ENCODE measurements at regions not wholly inside any gene's neighbourhood (a gene's known extent, or its start where the extent isn't known, plus 50 kb on each side); places are given as distances from the start of the nearest gene placed in this dataset.

GRCh38 chr11:97234016-97234415 lies 844.2 kb downstream of the JRKL start:
- no peak for DNase-seq (ENCODE audit: low read depth in 2 of 3, low spot score in 2 of 3)

GRCh38 chr11:97237151-97237550 lies 847.3 kb downstream of the JRKL start:
- DNase-seq (ENCODE audit: low read depth in 2 of 3, low spot score in 2 of 3) = no peak

- no peak for DNase-seq (ENCODE audit: low read depth in 2 of 3, low spot score in 2 of 3)
Observed at GRCh38 chr11:97247601-97248000, 857.8 kb downstream of the JRKL start.

- no peak for DNase-seq (ENCODE audit: low read depth in 2 of 3, low spot score in 2 of 3)
Observed at GRCh38 chr11:97254790-97255189, 865.0 kb downstream of the JRKL start.

GRCh38 chr11:97259434-97259833 lies 869.6 kb downstream of the JRKL start:
- no peak for DNase-seq (ENCODE audit: low read depth in 2 of 3, low spot score in 2 of 3)

- no peak for DNase-seq (ENCODE audit: low read depth in 2 of 3, low spot score in 2 of 3)
Observed at GRCh38 chr11:97259884-97260283, 870.1 kb downstream of the JRKL start.

- no peak for DNase-seq (ENCODE audit: low read depth in 2 of 3, low spot score in 2 of 3)
Observed at GRCh38 chr11:97263183-97263858, 873.5 kb downstream of the JRKL start.

- DNase-seq (ENCODE audit: low read depth in 2 of 3, low spot score in 2 of 3) = no peak
Observed at GRCh38 chr11:97269527-97269926, 879.7 kb downstream of the JRKL start.

- DNase-seq (ENCODE audit: low read depth in 2 of 3, low spot score in 2 of 3) = no peak
Observed at GRCh38 chr11:97279341-97279740, 889.5 kb downstream of the JRKL start.

- DNase-seq (ENCODE audit: low read depth in 2 of 3, low spot score in 2 of 3) = no peak
Observed at GRCh38 chr11:97280347-97280746, 890.5 kb downstream of the JRKL start.

GRCh38 chr11:97289823-97290222 lies 900.0 kb downstream of the JRKL start:
- no peak for DNase-seq (ENCODE audit: low read depth in 2 of 3, low spot score in 2 of 3)

- no peak for DNase-seq (ENCODE audit: low read depth in 2 of 3, low spot score in 2 of 3)
Observed at GRCh38 chr11:97290464-97291041, 900.7 kb downstream of the JRKL start.

GRCh38 chr11:97296301-97296700 lies 906.5 kb downstream of the JRKL start:
- DNase-seq (ENCODE audit: low read depth in 2 of 3, low spot score in 2 of 3) = no peak

GRCh38 chr11:97309291-97309690 lies 919.5 kb downstream of the JRKL start:
- DNase-seq (ENCODE audit: low read depth in 2 of 3, low spot score in 2 of 3) = no peak

- no peak for DNase-seq (ENCODE audit: low read depth in 2 of 3, low spot score in 2 of 3)
Observed at GRCh38 chr11:97325693-97326092, 935.9 kb downstream of the JRKL start.

- no peak for DNase-seq (ENCODE audit: low read depth in 2 of 3, low spot score in 2 of 3)
Observed at GRCh38 chr11:97332271-97332670, 942.5 kb downstream of the JRKL start.

- DNase-seq (ENCODE audit: low read depth in 2 of 3, low spot score in 2 of 3) = no peak
Observed at GRCh38 chr11:97336064-97336463, 946.3 kb downstream of the JRKL start.

- no peak for DNase-seq (ENCODE audit: low read depth in 2 of 3, low spot score in 2 of 3)
Observed at GRCh38 chr11:97345032-97345431, 955.2 kb downstream of the JRKL start.

- DNase-seq (ENCODE audit: low read depth in 2 of 3, low spot score in 2 of 3) = no peak
Observed at GRCh38 chr11:97349201-97349600, 959.4 kb downstream of the JRKL start.

- DNase-seq (ENCODE audit: low read depth in 2 of 3, low spot score in 2 of 3) = no peak
Observed at GRCh38 chr11:97351939-97352338, 962.1 kb downstream of the JRKL start.

- no peak for DNase-seq (ENCODE audit: low read depth in 2 of 3, low spot score in 2 of 3)
Observed at GRCh38 chr11:97354026-97354425, 964.2 kb downstream of the JRKL start.

GRCh38 chr11:97354576-97354975 lies 964.8 kb downstream of the JRKL start:
- DNase-seq (ENCODE audit: low read depth in 2 of 3, low spot score in 2 of 3) = no peak

- DNase-seq (ENCODE audit: low read depth in 2 of 3, low spot score in 2 of 3) = no peak
Observed at GRCh38 chr11:97355230-97355629, 965.4 kb downstream of the JRKL start.
